ENCODE measurements at regions not wholly inside any gene's neighbourhood (a gene's known extent, or its start where the extent isn't known, plus 50 kb on each side); places are given as distances from the start of the nearest gene placed in this dataset.
A peak's percentile ranks its signal among the peaks of the same experiment; 100 is the strongest.

- Histone ChIP-seq H3K4me3 (ENCODE audit: low read depth in 2 of 2, low read length in 1 of 2) (peak overlapping the region in 1 of 2 experiments; percentile 10; a peak in 1 of 4 replicates), H3K79me2 (ENCODE audit: insufficient read depth) (peaks cover 25% of the 10 kb centered on the region; the same call in 1 of the 2 replicates), H4K20me1 (ENCODE audit: insufficient read depth) (no peaks in the 10 kb centered on the region), H3K4me2 (peak overlapping the region; percentile 67), H3K9ac (peak overlapping the region; percentile 46; the same call in 1 of the 2 replicates), H3F3A (replicated peaks; ENCODE audit: insufficient read depth) (peaks cover 34% of the 10 kb centered on the region), H3K27me3 (ENCODE audit: insufficient read depth) (no peaks in the 10 kb centered on the region), H3K27ac (ENCODE audit: low read depth in 2 of 2, low read length in 1 of 2) (peak overlapping the region; percentile 77 to 92), H3K4me1 (ENCODE audit: control insufficient read depth in 1 of 2, insufficient read depth in 2 of 2, low read depth in 1 of 2, low read length in 1 of 2) (peaks cover 3 to 46% of the 10 kb centered on the region in 2 experiments; a peak in 3 of 4 replicates), H3K9me2 (no peaks in the 10 kb centered on the region), H2AFZ (ENCODE audit: low read depth) (no peak overlapping the region), H3K36me3 (replicated peaks in 1 of 2; ENCODE audit: control insufficient read depth in 1 of 2, insufficient read depth in 2 of 2, low read length in 1 of 2) (no peaks in the 10 kb centered on the region), H3K9me3 (no peaks in the 10 kb centered on the region)
- ChIA-PET CTCF (interaction anchor here (0.9 to 1.0 kb wide), 2 partner anchors 10 to 172 kb away, joined by 3 read pairs; no protein-coding TSS in a partner anchor), POLR2A (interaction anchor here (1.0 kb wide), 1 partner anchor 173 kb away, joined by 4 read pairs; no protein-coding TSS in a partner anchor)
- DNase-seq = no peak
- TF ChIP-seq RAD21 (IDR thresholded peaks at IDR 0.05; ENCODE audit: low read length) (no peak), NFIC (IDR thresholded peaks at IDR 0.05; ENCODE audit: borderline replicate concordance) (no peak), GABPA (IDR thresholded peaks at IDR 0.05; ENCODE audit: low read depth) (no peak), JUND (IDR thresholded peaks at IDR 0.05) (no peak), FOXM1 (IDR thresholded peaks at IDR 0.05; ENCODE audit: low read depth) (no peak), FOSL2 (IDR thresholded peaks at IDR 0.05; ENCODE audit: borderline replicate concordance, low read depth) (no peak)
Measured at GRCh38 chr6:21769968-21770367, 176.4 kb downstream of the SOX4 start.

GRCh38 chr6:21771626-21772320 lies 178.2 kb downstream of the SOX4 start:
- Histone ChIP-seq H3K9me2 (no peaks in the 10 kb centered on the region), H3K27ac (ENCODE audit: low read depth in 2 of 2, low read length in 1 of 2) (peak overlapping the region in 1 of 2 experiments; percentile 48; a peak in 2 of 4 replicates), H4K20me1 (ENCODE audit: insufficient read depth) (no peaks in the 10 kb centered on the region), H3K36me3 (replicated peaks in 1 of 2; ENCODE audit: control insufficient read depth in 1 of 2, insufficient read depth in 2 of 2, low read length in 1 of 2) (no peaks in the 10 kb centered on the region), H3K9ac (no peak overlapping the region), H3K9me3 (no peaks in the 10 kb centered on the region), H3K27me3 (ENCODE audit: insufficient read depth) (no peaks in the 10 kb centered on the region), H3K4me3 (ENCODE audit: low read depth in 2 of 2, low read length in 1 of 2) (no peak overlapping the region), H3K4me2 (peak overlapping the region; percentile 54; the same call in 1 of the 2 replicates), H3K4me1 (ENCODE audit: control insufficient read depth in 1 of 2, insufficient read depth in 2 of 2, low read depth in 1 of 2, low read length in 1 of 2) (peaks cover 3 to 46% of the 10 kb centered on the region in 2 experiments; a peak in 3 of 4 replicates), H3F3A (replicated peaks; ENCODE audit: insufficient read depth) (peaks cover 34% of the 10 kb centered on the region), H3K79me2 (ENCODE audit: insufficient read depth) (peaks cover 31% of the 10 kb centered on the region), H2AFZ (ENCODE audit: low read depth) (no peak overlapping the region)
- DNase-seq = no peak
- CTCF ChIA-PET = interaction anchor here (0.9 kb wide), 1 partner anchor 30 kb away, joined by 3 read pairs; no protein-coding TSS in a partner anchor
- POLR2A ChIA-PET = interaction anchor here (0.7 kb wide), 1 partner anchor 227 kb away, joined by 3 read pairs; no protein-coding TSS in a partner anchor
- WGBS (ENCODE audit: low lambda C conversion rate) = 39% methylated on average over 4 of the region's 4 CpGs
- no peak for TF ChIP-seq RXRA (IDR thresholded peaks at IDR 0.05; ENCODE audit: borderline replicate concordance, low read depth)
- TF ChIP-seq SMC3 (IDR thresholded peaks at IDR 0.05; ENCODE audit: low read depth, low read length) = no peak
- 0 out of 2 replicates have a peak, but pooled peaks have one; percentile 13 for TF ChIP-seq PBX3 (IDR thresholded peaks at IDR 0.05)
- TF ChIP-seq POLR2AphosphoS5 (IDR thresholded peaks at IDR 0.05; ENCODE audit: low read depth, low read length) = no peak

- Histone ChIP-seq H3K36me3 (replicated peaks in 1 of 2; ENCODE audit: control insufficient read depth in 1 of 2, insufficient read depth in 2 of 2, low read length in 1 of 2) (no peaks in the 10 kb centered on the region), H3K4me3 (ENCODE audit: low read depth in 2 of 2, low read length in 1 of 2) (no peak overlapping the region), H3K79me2 (ENCODE audit: insufficient read depth) (peaks cover 31% of the 10 kb centered on the region), H2AFZ (ENCODE audit: low read depth) (no peak overlapping the region), H3K4me1 (ENCODE audit: control insufficient read depth in 1 of 2, insufficient read depth in 2 of 2, low read depth in 1 of 2, low read length in 1 of 2) (peaks cover 3 to 46% of the 10 kb centered on the region in 2 experiments; a peak in 3 of 4 replicates), H3K9me3 (no peaks in the 10 kb centered on the region), H3K27ac (ENCODE audit: low read depth in 2 of 2, low read length in 1 of 2) (peak overlapping the region in 1 of 2 experiments; percentile 14; a peak in 1 of 4 replicates), H3K9ac (no peak overlapping the region), H3K4me2 (no peak overlapping the region), H4K20me1 (ENCODE audit: insufficient read depth) (no peaks in the 10 kb centered on the region), H3F3A (replicated peaks; ENCODE audit: insufficient read depth) (peaks cover 33% of the 10 kb centered on the region), H3K27me3 (ENCODE audit: insufficient read depth) (no peaks in the 10 kb centered on the region), H3K9me2 (no peaks in the 10 kb centered on the region)
- CTCF ChIA-PET = interaction anchor here (0.9 kb wide), 1 partner anchor 30 kb away, joined by 3 read pairs; no protein-coding TSS in a partner anchor
- no peak for DNase-seq
- POLR2A ChIA-PET = interaction anchor here (1.1 kb wide), 1 partner anchor 179 kb away, joined by 4 read pairs; the partner anchor contains the start of gene SOX4
- TF ChIP-seq RXRA (IDR thresholded peaks at IDR 0.05; ENCODE audit: borderline replicate concordance, low read depth) (no peak), MAX (IDR thresholded peaks at IDR 0.05; ENCODE audit: low read depth) (no peak), YY1 (IDR thresholded peaks at IDR 0.05; ENCODE audit: low read depth) (no peak), CHD2 (IDR thresholded peaks at IDR 0.05; ENCODE audit: low read length, partially characterized antibody) (no peak), FOXJ3 (CRISPR knock-in tag; IDR thresholded peaks at IDR 0.05) (no peak), SMC3 (IDR thresholded peaks at IDR 0.05; ENCODE audit: low read depth, low read length) (no peak), EP300 (IDR thresholded peaks at IDR 0.05; ENCODE audit: borderline replicate concordance in 1 of 2, low read depth in 1 of 2, low read length in 1 of 2) (no peak), USF1 (IDR thresholded peaks at IDR 0.05; ENCODE audit: borderline replicate concordance, low read depth) (no peak), GABPA (IDR thresholded peaks at IDR 0.05; ENCODE audit: low read depth) (no peak)
Measured at GRCh38 chr6:21772477-21772876, 178.9 kb downstream of the SOX4 start.
